OCI-LY3 (cell line): ENCODE measurements at regions not wholly inside any gene's neighbourhood (a gene's known extent, or its start where the extent isn't known, plus 50 kb on each side); places are given as distances from the start of the nearest gene placed in this dataset.

Experiments used
- CTCF ChIP-seq: fragments of 200-600, 300-600 bp; sonication (generic); IDR thresholded peaks from 2 replicates; pipeline ENCODE4 v1.5.1; 2014; ENCODE audit warnings: antibody characterized with exemption, low read length, low read depth
- EZH2phosphoT487 ChIP-seq: fragments of 200-600 bp; shearing (Covaris generic); IDR thresholded peaks from 2 replicates; pipeline ENCODE4 v1.6.1; 2018; ENCODE audit warnings: antibody characterized with exemption, mixed run types, low read depth

GRCh38 chr5:98498028-98498427 is 275.4 kb upstream of the RGMB start:
- no peak for TF ChIP-seq CTCF
- no peak for TF ChIP-seq EZH2phosphoT487
